Activated CD4-positive, alpha-beta T cell treated with anti-CD3 and anti-CD28 coated beads, Interleukin-2, amount 10 ng/mL, durations not matched to agents 24 days and 14 days (primary cell): ENCODE measurements at regions not wholly inside any gene's neighbourhood (a gene's known extent, or its start where the extent isn't known, plus 50 kb on each side); places are given as distances from the start of the nearest gene placed in this dataset.

Experiments used
- DNase-seq: peaks from one replicate; pipeline ENCODE4 v3.0.0; 2022
- H3K27ac Mint-ChIP-seq: one replicate; pipeline ENCODE4 v1.8.0; 2022; ENCODE audit warnings: mild to moderate bottlenecking, mixed read lengths
- H3K27me3 Mint-ChIP-seq: one replicate; pipeline ENCODE4 v1.8.0; 2022; ENCODE audit warnings: mixed read lengths
- H3K36me3 Mint-ChIP-seq: one replicate; pipeline ENCODE4 v1.8.0; 2022; ENCODE audit warnings: low read depth, mild to moderate bottlenecking, mixed read lengths
- H3K4me1 Mint-ChIP-seq: one replicate; pipeline ENCODE4 v1.8.0; 2021; ENCODE audit warnings: mixed read lengths
- H3K4me3 Mint-ChIP-seq: one replicate; pipeline ENCODE4 v1.8.0; 2022; ENCODE audit warnings: mild to moderate bottlenecking, moderate library complexity, mixed read lengths
- H3K9me3 Mint-ChIP-seq: one replicate; pipeline ENCODE4 v1.8.0; 2021; ENCODE audit warnings: mixed read lengths
- intact Hi-C: fragments of 100-400 bp; cut with micrococcal nuclease; formaldehyde crosslinking; loops from one replicate; pipeline ENCODE4 v1.15.1; 2023

DNA sequence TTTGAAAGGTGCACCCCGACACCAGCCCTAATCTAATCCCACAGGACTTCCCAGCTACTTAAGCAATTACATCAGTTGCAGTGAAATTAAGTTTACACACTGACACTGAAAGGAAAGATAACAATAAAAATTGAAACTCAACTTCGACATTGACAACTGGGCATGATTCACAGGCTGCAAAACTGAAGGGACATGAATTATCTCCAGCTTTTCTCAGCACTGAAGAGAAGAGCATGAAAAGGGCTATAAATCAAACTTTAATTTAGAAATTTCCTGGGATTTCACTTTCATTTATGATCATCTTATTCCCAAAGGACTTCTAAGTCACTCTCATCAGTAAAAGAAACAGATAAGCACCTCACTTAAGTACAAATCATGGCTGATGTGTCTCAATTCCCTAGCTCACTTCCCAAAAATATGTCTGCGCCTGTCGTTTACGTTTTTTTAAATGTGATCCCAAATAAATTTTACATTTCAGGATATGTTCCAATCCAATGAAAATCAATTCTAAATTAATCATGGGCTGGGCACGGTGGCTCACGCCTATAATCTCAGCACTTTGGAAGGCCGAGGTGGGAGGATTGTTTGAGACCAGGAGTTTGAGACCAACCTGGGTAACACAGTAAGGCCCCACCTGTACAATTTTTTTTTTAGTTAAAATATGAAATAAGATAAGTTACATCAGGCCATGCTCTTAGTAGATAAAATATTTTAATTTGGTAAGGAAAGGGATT is 134.4 kb upstream of the TBL1X start:
- no peak overlapping the region for H3K27ac Mint-ChIP-seq
- no peaks in the 10 kb centered on the region for H3K36me3 Mint-ChIP-seq
- no peak for DNase-seq
- no peaks in the 10 kb centered on the region for H3K4me1 Mint-ChIP-seq
- intact Hi-C loops: no loop called here
- no peak overlapping the region for H3K4me3 Mint-ChIP-seq
- peaks cover 2% of the 10 kb centered on the region for H3K27me3 Mint-ChIP-seq
- no peaks in the 10 kb centered on the region for H3K9me3 Mint-ChIP-seq

DNA sequence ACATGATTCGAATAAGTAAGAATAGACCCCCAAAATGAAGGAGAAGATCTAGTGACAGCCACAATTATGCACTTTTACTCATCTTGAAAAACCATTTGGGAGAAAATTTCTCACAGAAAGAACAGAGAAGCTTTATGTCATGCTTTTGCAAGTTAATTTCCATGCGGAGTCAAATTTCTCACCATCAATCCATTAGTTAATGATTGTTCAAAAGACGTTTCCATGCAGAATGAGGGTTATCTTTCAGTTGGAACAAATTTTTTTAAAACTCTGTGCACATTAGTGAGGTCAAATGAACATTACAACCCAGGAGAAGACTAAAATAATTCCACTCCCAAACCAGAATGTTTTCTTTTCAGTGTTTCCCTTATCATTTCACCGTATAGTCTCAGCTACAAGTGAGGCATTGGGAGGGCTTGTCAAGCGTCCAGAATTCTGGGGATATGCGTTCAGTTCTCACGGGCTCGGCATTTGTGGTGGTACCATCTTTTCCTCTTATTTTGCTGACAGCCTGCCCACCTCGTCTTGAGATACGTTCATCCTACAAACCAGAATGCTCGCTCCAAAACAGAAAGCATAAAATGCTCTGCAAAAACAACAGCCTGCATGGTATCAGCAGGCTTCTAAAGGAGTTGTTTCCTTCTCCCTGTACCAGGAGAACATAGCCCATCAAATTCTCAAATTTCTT is 130.8 kb upstream of the TBL1X start:
- peaks cover 19% of the 10 kb centered on the region for H3K4me1 Mint-ChIP-seq
- no peak for DNase-seq
- H3K9me3 Mint-ChIP-seq: no peaks in the 10 kb centered on the region
- intact Hi-C loops: no loop called here
- H3K4me3 Mint-ChIP-seq: no peak overlapping the region
- H3K27me3 Mint-ChIP-seq: peaks cover 2% of the 10 kb centered on the region
- no peaks in the 10 kb centered on the region for H3K36me3 Mint-ChIP-seq
- H3K27ac Mint-ChIP-seq: no peak overlapping the region

DNA sequence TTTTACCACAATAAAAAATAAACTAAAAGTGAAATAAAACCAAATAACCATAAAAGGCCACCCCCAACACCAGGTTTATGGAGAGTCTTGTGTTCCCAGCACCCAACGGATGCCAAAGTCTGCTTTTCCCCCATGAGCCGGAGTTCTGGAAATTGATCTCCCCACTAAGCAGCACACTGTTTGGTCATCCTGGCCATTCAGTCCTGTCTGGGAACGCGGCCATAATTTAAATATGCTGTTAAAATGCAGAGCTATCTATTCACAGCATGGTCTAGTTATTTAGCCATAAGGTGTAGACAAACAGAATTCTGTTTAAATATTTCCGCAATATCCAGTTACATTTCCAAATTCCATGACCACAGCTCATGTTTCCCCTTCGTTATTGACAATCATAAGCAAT is 129.6 kb upstream of the TBL1X start:
- Mint-ChIP-seq H3K4me1 (peaks cover 24% of the 10 kb centered on the region), H3K9me3 (no peaks in the 10 kb centered on the region), H3K27ac (no peak overlapping the region), H3K36me3 (no peaks in the 10 kb centered on the region), H3K4me3 (no peak overlapping the region), H3K27me3 (no peaks in the 10 kb centered on the region)
- intact Hi-C loops: no loop called here
- DNase-seq: no peak

DNA sequence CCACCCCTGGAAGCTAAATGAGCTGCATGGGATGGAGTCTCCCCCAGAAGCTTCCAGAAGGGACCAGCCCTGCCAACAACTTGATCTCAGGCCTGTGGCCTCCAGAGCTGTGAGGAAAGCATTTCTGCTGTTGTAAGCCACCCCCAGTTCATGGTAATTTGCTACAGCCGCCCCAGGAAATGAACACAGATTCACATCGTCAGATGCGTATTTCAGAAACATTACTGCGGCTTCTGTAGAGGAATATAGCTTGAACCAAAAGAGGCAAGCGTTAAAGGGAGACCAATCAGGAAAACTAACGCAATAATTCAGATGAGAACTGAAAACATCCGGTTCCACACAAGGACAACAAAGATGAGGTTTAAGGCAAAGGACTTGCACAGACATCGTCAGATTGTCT is 128.4 kb upstream of the TBL1X start:
- H3K27me3 Mint-ChIP-seq: no peaks in the 10 kb centered on the region
- peak overlapping the region; percentile 38 for H3K4me3 Mint-ChIP-seq
- peak; percentile 77 for DNase-seq
- H3K27ac Mint-ChIP-seq: peak overlapping the region; percentile 54
- no peaks in the 10 kb centered on the region for H3K9me3 Mint-ChIP-seq
- intact Hi-C loops: no loop called here
- peaks cover 35% of the 10 kb centered on the region for H3K4me1 Mint-ChIP-seq
- H3K36me3 Mint-ChIP-seq: no peaks in the 10 kb centered on the region

DNA sequence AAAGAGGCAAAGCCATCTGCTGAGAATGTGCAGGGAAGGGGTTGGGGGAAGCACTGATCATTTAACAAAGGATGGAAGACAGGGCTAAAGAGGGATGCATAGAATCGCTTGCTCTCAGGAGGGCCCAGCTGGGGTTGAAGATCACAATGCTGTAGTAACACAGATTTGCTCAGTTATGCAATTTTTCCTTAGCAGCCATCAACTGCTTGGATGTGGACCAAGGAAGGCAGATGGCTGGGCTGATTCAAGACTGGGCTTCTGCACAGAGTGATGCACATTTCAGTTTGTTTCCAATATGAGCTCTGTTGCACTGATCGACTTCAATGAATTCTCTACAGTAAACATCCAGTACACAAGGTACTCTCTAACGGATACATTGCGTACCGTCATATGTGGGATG is 127.8 kb upstream of the TBL1X start:
- intact Hi-C loops: no loop called here
- Mint-ChIP-seq H3K27ac (peak overlapping the region; percentile 54), H3K36me3 (no peaks in the 10 kb centered on the region), H3K4me3 (peak overlapping the region; percentile 38), H3K4me1 (peaks cover 37% of the 10 kb centered on the region), H3K9me3 (no peaks in the 10 kb centered on the region), H3K27me3 (no peaks in the 10 kb centered on the region)
- DNase-seq: no peak

DNA sequence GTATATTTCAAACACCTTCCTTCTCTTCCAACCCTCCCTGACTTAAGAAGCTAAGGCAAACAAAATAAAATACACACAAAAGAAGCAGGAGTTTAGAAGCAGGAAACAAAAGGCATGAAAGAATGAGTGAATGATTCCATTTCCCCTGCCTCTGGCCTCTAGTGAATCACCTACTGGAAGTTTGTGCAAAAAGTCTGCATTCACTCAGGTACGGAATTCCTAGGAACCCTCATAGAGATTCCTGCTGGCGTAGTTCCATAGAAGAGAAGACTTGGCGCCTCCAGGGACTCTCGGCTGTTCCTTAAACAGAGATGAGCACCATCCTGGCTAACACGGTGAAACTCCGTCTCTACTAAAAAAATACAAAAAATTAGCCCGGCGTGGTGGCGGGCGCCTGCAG is 125.9 kb upstream of the TBL1X start:
- no peak overlapping the region for H3K4me3 Mint-ChIP-seq
- H3K36me3 Mint-ChIP-seq: no peaks in the 10 kb centered on the region
- intact Hi-C loops: no loop called here
- no peaks in the 10 kb centered on the region for H3K27me3 Mint-ChIP-seq
- no peak for DNase-seq
- H3K27ac Mint-ChIP-seq: no peak overlapping the region
- no peaks in the 10 kb centered on the region for H3K9me3 Mint-ChIP-seq
- peaks cover 41% of the 10 kb centered on the region for H3K4me1 Mint-ChIP-seq

DNA sequence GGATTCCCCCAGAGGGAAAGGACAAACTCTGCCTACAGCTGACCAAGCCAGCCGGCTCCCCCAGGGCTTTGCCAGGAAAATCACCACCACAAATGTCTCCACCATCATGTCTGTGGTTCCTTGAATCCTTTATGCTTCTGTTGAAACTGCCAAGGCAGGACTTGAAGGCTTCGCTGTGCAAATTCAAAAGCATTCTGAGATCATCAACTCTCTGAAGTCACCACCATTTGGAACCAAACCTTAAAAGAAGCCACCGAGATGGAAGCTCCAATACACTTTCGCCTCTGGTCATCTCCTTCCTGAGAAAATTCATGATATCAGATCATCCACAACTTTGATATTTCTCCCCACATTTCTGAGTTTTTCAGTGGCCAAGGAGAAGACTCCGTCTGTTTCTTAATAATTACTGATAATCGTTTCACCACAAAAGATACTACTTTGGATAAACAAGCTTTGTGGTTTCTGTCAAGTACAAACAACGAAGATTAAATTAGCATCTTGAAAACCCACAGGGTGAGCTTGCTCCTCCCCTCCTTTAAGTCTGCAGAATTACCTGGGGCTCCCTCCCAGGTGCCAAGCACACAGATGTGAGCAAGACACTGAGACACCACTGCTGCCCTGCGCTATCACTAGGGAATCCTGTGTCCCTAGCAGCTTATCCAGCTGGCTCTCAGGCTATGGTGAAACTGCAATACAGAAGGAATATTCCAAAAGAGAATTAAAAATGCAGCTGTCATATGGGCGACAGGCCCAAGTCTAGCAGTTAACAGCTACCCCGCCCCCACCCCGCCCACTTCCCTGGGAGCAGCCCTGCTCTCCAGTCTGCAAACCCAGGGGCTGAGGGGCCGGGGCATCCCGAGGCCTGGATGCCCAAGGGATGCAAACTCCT is 125.0 kb upstream of the TBL1X start:
- H3K27ac Mint-ChIP-seq: no peak overlapping the region
- no peaks in the 10 kb centered on the region for H3K36me3 Mint-ChIP-seq
- peaks cover 41% of the 10 kb centered on the region for H3K4me1 Mint-ChIP-seq
- peak; percentile 61 for DNase-seq
- peak overlapping the region; percentile 17 for H3K4me3 Mint-ChIP-seq
- intact Hi-C loops: loop anchor here (5.0 kb wide), 2 partner anchors 173 to 367 kb away; no protein-coding TSS in a partner anchor
- no peaks in the 10 kb centered on the region for H3K27me3 Mint-ChIP-seq
- H3K9me3 Mint-ChIP-seq: no peaks in the 10 kb centered on the region

DNA sequence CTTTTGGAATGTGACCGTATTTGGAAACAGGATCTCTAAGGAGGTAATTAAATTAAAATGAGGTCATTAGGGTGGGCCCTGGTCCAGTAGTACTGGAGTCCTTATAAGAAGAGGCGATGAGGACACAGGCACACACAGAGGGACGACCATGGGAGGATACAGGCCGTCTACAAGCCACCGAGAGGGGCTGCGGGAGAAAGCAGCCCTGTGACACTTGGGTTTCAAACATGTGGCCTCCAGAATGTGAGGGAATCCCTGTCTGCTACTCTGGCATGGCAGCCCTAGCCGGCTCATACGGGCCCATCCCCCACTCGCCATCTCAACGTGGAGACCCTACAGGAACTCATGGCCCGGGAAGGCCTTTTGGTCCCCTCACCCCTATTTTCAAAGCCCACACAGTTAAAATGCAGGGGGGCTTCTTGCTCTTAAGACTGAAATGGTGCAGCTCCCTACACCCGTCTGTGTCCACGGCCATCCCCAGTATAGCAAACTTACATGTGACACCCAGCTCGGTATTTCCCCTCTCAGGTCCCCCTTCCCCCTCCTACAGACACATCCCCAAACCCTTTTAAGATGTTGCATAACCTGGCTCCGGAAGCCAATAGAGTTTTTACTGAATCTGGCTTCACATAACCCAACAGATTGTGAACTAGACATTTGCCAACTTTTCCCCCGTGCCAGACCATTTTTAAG is 124.1 kb upstream of the TBL1X start:
- intact Hi-C loops: loop anchor here (1.0 to 5.0 kb wide), 5 partner anchors 12 to 367 kb away; no protein-coding TSS in a partner anchor
- peaks cover 39% of the 10 kb centered on the region for H3K4me1 Mint-ChIP-seq
- peak; percentile 73 for DNase-seq
- no peaks in the 10 kb centered on the region for H3K27me3 Mint-ChIP-seq
- H3K27ac Mint-ChIP-seq: peak overlapping the region; percentile 85
- peak overlapping the region; percentile 76 for H3K4me3 Mint-ChIP-seq
- no peaks in the 10 kb centered on the region for H3K9me3 Mint-ChIP-seq
- no peaks in the 10 kb centered on the region for H3K36me3 Mint-ChIP-seq

DNA sequence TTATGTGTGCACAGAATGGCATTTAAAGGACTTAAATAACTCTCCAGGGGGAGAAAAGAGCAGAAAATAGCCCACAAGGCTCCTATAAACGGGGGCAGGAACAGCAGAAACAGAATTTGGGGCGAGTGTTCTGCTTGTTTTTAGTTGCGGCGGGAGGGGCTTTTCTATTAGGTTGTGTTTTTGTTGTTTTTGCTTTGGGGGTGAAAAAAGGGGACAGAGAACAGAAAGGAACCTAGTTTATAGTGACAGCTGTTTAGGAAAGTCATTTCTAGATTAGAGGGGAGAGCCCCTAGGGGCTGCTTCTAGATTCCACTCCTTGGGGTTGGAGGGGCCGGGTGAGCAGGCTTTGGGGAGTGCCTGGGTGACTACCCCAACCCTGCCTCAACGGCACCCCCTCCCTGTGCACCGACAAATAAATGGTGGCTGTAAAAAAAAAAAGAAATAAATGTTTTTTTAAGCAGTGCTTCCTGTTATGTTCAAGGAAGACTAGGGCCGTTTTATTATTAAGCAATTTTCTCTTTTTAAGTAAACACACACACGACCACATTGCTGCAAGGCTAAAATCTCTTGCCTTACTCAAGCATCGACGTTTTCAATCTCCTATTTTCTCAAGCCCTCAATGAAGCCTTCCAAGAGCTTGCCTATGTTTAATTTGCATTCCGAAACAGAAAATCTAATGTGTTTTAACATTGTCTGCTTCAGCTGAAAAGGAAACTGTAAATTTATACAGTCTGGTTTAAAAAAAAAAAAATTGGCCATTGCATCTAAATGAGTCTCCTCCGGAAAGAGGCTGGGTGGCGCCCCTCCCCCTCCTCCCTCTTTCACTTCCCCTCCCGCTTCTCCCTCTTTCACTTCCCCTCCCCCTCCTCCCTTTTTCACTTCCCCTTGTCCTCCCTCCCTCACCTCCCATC is 123.3 kb upstream of the TBL1X start:
- Mint-ChIP-seq H3K4me1 (peaks cover 31% of the 10 kb centered on the region), H3K27ac (peak overlapping the region; percentile 85), H3K4me3 (peak overlapping the region; percentile 76), H3K36me3 (no peaks in the 10 kb centered on the region), H3K9me3 (no peaks in the 10 kb centered on the region), H3K27me3 (no peaks in the 10 kb centered on the region)
- peak; percentile 83 for DNase-seq
- intact Hi-C loops: loop anchor here (1.0 to 5.0 kb wide), 6 partner anchors 11 to 366 kb away; no protein-coding TSS in a partner anchor

DNA sequence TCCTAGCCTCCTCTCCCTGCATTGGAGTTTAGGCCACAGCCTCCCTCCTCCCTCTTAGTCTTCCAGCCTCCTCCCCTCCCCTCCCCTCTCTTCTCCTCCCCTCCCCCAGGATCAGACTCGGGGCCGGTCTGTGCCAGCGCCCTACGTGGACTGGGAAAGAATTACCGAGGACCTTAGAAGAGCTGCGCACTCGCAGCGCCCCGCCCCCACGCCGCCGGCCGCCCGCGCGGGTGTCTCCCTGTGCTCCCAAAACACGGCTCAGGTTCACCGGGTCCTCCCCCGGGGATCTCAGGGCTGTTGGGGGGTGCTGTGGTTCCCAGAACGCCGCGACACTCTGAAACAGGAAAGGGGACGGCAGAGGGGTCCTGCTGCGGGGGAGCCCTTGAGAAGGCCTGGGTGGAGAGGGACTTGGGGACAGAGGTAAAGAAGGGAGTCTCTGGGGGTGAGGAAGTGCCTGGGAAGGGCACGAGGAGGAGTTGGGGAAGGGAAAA is 122.3 kb upstream of the TBL1X start:
- H3K4me1 Mint-ChIP-seq: peaks cover 26% of the 10 kb centered on the region

DNA sequence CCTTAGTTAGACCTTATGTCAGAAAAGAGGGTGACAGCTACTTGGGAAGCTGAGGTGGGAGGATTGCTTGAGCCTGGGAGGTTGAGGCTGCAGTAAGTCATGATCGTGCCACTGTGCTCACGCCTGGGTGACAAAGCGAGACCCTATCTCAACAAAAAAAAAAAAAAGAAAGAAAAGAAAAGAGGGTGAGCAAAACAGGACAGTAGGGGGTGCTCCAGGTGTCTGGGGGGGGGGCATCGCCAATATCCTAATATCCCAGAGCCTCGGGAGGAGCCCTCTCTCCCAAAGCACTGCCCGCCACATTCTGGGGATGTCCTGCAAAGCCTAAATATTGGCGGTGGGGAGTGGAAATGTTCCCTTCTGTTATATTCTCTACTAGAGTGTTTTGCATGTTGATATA is 120.9 kb upstream of the TBL1X start:
- Mint-ChIP-seq H3K4me3 (no peak overlapping the region), H3K36me3 (no peaks in the 10 kb centered on the region), H3K27ac (no peak overlapping the region), H3K4me1 (peaks cover 22% of the 10 kb centered on the region), H3K27me3 (no peaks in the 10 kb centered on the region), H3K9me3 (no peaks in the 10 kb centered on the region)
- DNase-seq: no peak
- intact Hi-C loops: loop anchor here (5.0 kb wide), 2 partner anchors 177 to 363 kb away; no protein-coding TSS in a partner anchor

More for the DNA sequence above, 122.3 kb upstream of the TBL1X start:
- Mint-ChIP-seq H3K27me3 (no peaks in the 10 kb centered on the region), H3K4me3 (peak overlapping the region; percentile 70), H3K36me3 (no peaks in the 10 kb centered on the region), H3K9me3 (no peaks in the 10 kb centered on the region), H3K27ac (peak overlapping the region; percentile 65)
- intact Hi-C loops: loop anchor here (1.0 to 5.0 kb wide), 3 partner anchors 121 to 365 kb away; no protein-coding TSS in a partner anchor
- peak; percentile 86 for DNase-seq

DNA sequence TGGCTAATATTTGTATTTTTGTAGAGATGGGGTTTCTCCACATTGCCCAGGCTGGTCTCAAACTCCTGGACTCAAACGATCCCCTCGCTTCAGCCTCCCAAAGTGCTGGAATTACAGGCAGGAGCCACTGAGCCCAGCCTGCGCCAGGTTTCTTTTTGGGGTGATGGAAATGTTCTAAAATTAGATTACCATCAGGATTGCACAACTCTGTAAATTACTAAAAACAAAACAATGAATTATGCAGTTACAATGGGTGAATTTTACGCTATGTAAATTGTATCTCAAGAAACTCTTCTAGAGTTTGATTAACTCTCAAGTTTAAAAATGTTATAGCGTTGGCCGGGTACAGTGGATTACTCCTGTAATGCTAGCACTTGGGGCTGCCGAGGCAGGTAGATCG is 118.9 kb upstream of the TBL1X start:
- Mint-ChIP-seq H3K27ac (no peak overlapping the region), H3K27me3 (no peaks in the 10 kb centered on the region), H3K9me3 (no peaks in the 10 kb centered on the region), H3K4me1 (peaks cover 10% of the 10 kb centered on the region), H3K36me3 (no peaks in the 10 kb centered on the region), H3K4me3 (no peak overlapping the region)
- intact Hi-C loops: no loop called here
- no peak for DNase-seq
